ENCODE measurements at regions not wholly inside any gene's neighbourhood (a gene's known extent, or its start where the extent isn't known, plus 50 kb on each side); places are given as distances from the start of the nearest gene placed in this dataset.

GRCh38 chr10:33733058-33733457 lies 398.6 kb upstream of the NRP1 start:
- TF ChIP-seq POLR2AphosphoS5 (IDR thresholded peaks at IDR 0.05), result no peak
- no peak for TF ChIP-seq CTCF (IDR thresholded peaks at IDR 0.05)

All from stomach (tissue), 4 donors.